KOPT-K1 (cell line): ENCODE measurements at regions not wholly inside any gene's neighbourhood (a gene's known extent, or its start where the extent isn't known, plus 50 kb on each side); places are given as distances from the start of the nearest gene placed in this dataset.

Source experiments
- H3K27ac ChIP-seq: fragments of 200-600 bp; sonication (generic); 2 replicates; pipeline ENCODE4 v1.5.1; 2016; ENCODE audit warnings: antibody characterized with exemption, mild to moderate bottlenecking, low read depth, low read length; ENCODE audit not compliant: poor library complexity, severe bottlenecking
- H3K36me3 ChIP-seq: fragments of 200-600 bp; sonication (generic); 2 replicates; pipeline ENCODE4 v1.5.1; 2017; ENCODE audit warnings: antibody characterized with exemption, mild to moderate bottlenecking, low read length, moderate library complexity; ENCODE audit not compliant: insufficient read depth
- H3K9me3 ChIP-seq: fragments of 200-600 bp; sonication (generic); 2 replicates; pipeline ENCODE4 v1.5.1; 2017; ENCODE audit warnings: antibody characterized with exemption, low read length, mild to moderate bottlenecking; ENCODE audit not compliant: insufficient read depth, poor library complexity, severe bottlenecking

DNA sequence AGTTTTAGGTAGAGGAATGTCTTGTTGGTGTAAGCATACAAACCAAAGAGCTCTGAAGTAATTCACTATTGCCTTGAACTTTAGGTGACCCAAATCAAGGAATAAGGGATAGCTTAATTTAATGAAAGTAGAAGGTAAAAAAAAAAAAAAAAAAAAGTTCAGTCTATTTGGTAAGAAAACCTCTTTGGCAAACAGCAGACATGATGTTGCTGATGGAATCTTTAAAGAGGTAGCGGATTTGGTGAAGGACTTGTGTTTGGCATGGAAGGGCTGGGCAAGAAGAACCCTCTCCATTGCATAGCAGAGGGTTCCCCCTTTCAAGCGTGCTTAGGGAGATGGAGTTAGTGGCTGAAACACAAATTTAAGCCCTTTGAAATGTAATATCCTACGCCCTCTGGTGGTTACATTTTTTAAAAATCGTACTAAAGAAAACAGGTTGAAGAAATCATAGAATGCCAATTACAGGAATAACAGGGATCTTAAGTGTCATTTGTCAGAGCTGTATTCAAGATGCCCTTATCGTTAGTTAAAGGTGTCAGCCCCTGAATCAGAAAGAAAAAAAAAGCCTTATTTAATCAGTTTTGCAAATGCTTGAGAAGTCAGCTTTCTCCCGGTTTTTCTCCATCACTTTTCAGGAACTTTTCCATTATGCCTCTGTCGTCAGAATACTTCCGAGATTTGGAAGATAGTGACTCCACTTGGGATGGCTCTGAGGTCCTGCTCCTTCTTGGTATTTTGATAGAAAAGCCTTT, 383.1 kb downstream of the KCNJ2 start:
- H3K9me3 ChIP-seq: no peaks in the 10 kb centered on the region
- H3K36me3 ChIP-seq: no peaks in the 10 kb centered on the region
- H3K27ac ChIP-seq: no peak overlapping the region

DNA sequence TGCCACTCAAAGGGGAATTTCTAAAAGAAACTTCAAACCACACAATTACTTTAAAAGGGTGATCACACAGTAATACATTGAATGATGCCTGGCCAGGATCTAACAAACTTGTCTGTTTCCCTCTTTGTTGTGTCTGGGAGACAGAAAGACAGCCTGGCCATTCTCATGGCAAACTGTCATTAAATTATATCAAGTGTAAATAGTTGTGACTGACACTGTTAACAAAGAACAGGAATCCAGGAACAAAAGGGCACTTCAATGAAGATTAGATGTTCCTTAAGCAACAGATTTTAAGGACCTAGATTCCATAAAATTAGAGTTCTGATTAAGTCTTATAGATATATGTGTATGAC, 383.6 kb downstream of the KCNJ2 start:
- Histone ChIP-seq H3K9me3 (no peaks in the 10 kb centered on the region), H3K27ac (no peak overlapping the region), H3K36me3 (no peaks in the 10 kb centered on the region)

- no peaks in the 10 kb centered on the region for H3K9me3 ChIP-seq
- no peaks in the 10 kb centered on the region for H3K36me3 ChIP-seq
- no peak overlapping the region for H3K27ac ChIP-seq
These were observed 386.4 kb downstream of the KCNJ2 start for GRCh38 chr17:70555723-70556122.

DNA sequence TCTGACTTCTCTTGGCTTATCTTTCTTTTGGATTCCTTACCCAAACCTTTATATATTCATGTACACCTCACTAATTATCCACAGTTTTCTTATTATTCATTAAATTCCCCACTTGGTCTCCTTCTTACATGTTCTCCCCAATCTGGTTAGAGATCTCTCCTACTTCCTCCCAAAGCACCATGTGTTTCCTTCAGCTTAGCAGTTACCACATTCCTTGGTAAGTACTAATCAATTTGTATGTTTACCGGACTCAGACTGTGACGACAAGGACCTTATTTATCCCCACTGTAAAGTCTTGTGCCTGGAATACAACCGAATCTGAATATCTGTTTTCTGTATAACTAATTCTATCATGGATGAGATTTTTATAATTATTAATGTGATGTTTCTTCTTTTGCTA, 389.5 kb downstream of the KCNJ2 start:
- H3K36me3 ChIP-seq: no peaks in the 10 kb centered on the region
- H3K27ac ChIP-seq: no peak overlapping the region

DNA sequence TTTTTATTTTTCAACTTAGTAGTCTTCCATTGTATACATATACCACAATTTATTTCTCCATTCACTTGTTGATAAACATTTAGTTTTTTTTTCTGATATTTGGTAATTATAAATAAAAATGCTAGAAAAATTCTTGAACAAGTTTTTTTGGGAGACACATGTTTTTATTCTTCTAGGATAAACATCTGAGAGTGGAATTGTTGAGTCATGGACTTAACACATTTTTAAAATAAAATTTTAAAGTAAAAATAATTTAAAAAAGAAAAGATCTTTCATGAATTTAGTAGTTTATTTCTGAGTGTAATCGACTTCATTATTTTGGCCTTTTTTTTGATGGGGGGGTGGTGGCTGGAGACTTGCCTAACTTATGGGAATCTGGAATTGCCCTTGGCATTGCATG, 391.1 kb downstream of the KCNJ2 start:
- H3K9me3 ChIP-seq: no peaks in the 10 kb centered on the region
- H3K36me3 ChIP-seq: no peaks in the 10 kb centered on the region
- no peak overlapping the region for H3K27ac ChIP-seq

More for the DNA sequence above, 389.5 kb downstream of the KCNJ2 start:
- H3K9me3 ChIP-seq: no peaks in the 10 kb centered on the region

DNA sequence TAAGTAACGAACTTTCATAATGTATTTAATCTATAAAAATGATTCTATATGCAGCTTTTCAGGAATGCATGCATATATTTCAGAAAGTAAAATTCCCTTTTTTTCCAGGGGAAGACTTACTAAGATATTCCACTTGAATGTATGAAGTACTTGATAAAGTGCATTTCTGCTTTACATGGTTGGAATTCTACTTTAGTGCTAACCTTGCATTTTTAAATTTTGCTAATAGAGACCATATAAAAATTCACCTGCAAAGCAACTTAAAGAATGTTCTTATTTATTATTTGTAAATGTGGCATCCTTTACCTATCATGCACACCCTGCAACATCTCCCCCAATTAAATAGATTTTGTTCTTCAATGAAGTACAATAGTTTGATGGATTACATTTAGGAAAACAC, 392.8 kb downstream of the KCNJ2 start:
- no peaks in the 10 kb centered on the region for H3K36me3 ChIP-seq
- H3K27ac ChIP-seq: no peak overlapping the region
- no peaks in the 10 kb centered on the region for H3K9me3 ChIP-seq

- Histone ChIP-seq H3K36me3 (no peaks in the 10 kb centered on the region), H3K27ac (no peak overlapping the region), H3K9me3 (no peaks in the 10 kb centered on the region)
These were observed 394.0 kb downstream of the KCNJ2 start for GRCh38 chr17:70563281-70563820.

DNA sequence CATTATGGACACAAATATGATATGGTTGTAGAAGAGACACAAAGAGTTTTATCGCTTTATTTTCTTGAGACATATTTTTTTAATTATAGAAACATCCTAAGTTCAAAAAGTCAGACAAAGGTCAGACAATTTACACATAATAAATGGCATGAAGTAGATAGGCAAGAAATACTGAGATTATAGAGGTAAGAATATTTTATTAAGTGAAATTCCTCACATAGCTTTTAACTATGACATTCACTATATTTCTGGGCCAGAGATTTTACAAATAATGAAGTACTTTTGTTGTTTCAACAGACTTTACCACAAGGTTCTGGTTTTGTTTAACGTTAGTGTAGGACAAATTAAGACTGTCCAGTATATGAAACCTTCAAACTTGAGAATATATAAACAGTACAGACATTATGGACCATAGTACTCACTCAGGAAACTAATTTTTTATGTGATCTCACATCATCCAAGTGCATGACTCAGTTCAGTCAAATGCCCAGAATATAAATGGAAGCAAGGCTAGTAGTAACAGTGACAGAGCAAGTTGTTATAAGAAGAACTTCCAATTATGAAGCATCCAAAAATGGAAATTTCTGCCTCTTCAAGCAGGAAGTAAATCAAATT, 394.8 kb downstream of the KCNJ2 start:
- no peaks in the 10 kb centered on the region for H3K36me3 ChIP-seq
- H3K27ac ChIP-seq: no peak overlapping the region
- no peaks in the 10 kb centered on the region for H3K9me3 ChIP-seq

GRCh38 chr17:70569128-70569527, 399.8 kb downstream of the KCNJ2 start:
- H3K27ac ChIP-seq: no peak overlapping the region
- H3K9me3 ChIP-seq: no peaks in the 10 kb centered on the region
- H3K36me3 ChIP-seq: no peaks in the 10 kb centered on the region

- H3K27ac ChIP-seq: no peak overlapping the region
- H3K9me3 ChIP-seq: peaks cover 6% of the 10 kb centered on the region
- H3K36me3 ChIP-seq: no peaks in the 10 kb centered on the region
These were observed 408.1 kb downstream of the KCNJ2 start for GRCh38 chr17:70577456-70577855.

DNA sequence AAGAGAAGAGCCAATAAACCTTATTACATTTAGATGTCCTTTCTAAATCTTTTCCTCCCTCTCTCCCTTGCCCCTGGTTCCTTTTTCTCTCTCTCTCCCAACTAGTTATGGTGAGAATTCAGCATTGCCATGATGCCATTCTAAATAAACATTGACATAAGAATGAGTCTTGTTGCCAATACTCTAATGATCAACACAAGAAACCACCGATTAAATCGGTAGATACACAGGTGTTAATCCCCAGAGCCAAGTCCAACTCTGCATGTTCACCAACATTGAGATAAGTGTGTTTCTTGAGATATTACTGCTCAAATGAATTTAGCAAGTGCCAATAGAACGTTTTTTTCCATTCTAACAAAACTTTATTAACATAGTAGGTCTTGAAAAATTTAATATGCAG, 412.1 kb downstream of the KCNJ2 start:
- Histone ChIP-seq H3K9me3 (peaks cover 6% of the 10 kb centered on the region), H3K36me3 (no peaks in the 10 kb centered on the region), H3K27ac (no peak overlapping the region)

- H3K36me3 ChIP-seq: no peaks in the 10 kb centered on the region
- H3K9me3 ChIP-seq: peaks cover 2% of the 10 kb centered on the region
- no peak overlapping the region for H3K27ac ChIP-seq
These were observed 413.4 kb downstream of the KCNJ2 start for GRCh38 chr17:70582777-70583176.

DNA sequence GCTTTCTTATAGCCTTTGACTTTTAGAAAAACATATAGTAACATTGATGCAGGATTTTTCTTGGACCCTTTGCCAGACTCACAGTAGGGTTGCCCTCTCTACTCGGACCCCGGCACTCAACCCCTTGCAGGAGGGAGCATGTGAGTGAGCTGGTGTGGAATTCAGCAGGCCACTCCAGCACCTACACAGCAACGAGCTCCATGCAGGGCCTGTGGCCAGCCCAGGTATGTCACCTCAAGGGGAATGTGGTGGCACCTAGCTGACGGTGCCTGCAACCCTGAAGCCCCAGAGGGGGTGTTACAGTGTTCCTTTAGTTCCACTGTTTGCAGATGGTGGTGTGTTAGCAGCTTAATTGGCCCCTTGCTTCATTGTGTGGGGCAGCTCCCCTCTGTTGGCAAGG, 414.9 kb downstream of the KCNJ2 start:
- H3K9me3 ChIP-seq: no peaks in the 10 kb centered on the region
- H3K36me3 ChIP-seq: no peaks in the 10 kb centered on the region
- no peak overlapping the region for H3K27ac ChIP-seq

DNA sequence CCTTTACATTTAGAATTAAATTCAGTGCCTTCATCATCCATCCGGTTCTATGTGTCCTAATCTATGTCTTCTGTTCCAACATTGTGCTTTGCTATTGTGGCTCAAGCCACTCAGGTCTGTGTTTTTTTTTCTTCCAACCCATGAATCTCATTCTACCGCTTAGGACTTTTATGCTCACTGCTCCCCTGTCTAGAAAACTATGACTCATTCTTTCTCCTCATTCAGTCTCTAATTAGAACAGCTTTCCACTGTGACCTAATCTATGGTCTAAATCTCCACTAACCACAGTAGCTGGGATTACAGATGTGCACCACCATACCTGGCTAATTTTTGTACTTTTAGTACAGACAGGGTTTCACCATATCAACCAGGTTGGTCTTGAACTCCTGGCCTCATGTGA, 418.7 kb downstream of the KCNJ2 start:
- Histone ChIP-seq H3K36me3 (no peaks in the 10 kb centered on the region), H3K9me3 (no peaks in the 10 kb centered on the region), H3K27ac (no peak overlapping the region)

GRCh38 chr17:70597774-70598173, 428.4 kb downstream of the KCNJ2 start:
- Histone ChIP-seq H3K9me3 (no peaks in the 10 kb centered on the region), H3K36me3 (no peaks in the 10 kb centered on the region), H3K27ac (no peak overlapping the region)

DNA sequence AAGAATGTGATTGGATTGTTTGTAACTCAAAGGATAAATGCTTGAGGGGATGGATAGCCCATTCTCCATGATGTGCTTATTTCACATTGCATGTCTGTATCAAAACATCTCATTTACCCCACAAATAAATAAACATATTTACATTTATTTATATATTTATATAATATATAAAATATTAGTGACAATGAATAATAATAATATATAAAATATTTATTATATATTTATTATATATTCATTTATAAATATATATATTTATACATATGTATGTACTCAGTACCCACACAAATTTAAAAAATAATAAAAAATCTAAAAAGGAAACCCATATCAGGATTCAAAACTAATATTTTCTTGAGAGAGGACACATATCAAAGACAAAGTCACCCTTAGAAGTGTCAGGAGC, 429.9 kb downstream of the KCNJ2 start:
- Histone ChIP-seq H3K9me3 (no peaks in the 10 kb centered on the region), H3K27ac (no peak overlapping the region), H3K36me3 (no peaks in the 10 kb centered on the region)
